ENCODE measurements at regions not wholly inside any gene's neighbourhood (a gene's known extent, or its start where the extent isn't known, plus 50 kb on each side); places are given as distances from the start of the nearest gene placed in this dataset.

GRCh38 chr2:18435426-18436037 lies 124.9 kb downstream of the RDH14 start:
- Histone ChIP-seq H3K4me1 (ENCODE audit: control insufficient read depth in 2 of 2, insufficient read depth in 2 of 2, low read length in 2 of 2) (no peaks in the 10 kb centered on the region), H3K9me3 (ENCODE audit: control insufficient read depth in 2 of 2, insufficient read depth in 1 of 2, low read length in 1 of 2) (no peaks in the 10 kb centered on the region), H3K27me3 (ENCODE audit: control insufficient read depth in 2 of 2, insufficient read depth in 1 of 2, low read length in 1 of 2) (no peaks in the 10 kb centered on the region), H3K36me3 (ENCODE audit: control insufficient read depth in 2 of 2, insufficient read depth in 2 of 2, low read length in 1 of 2) (no peaks in the 10 kb centered on the region), H3K4me3 (ENCODE audit: low read length in 2 of 2) (no peak overlapping the region), H3K27ac (ENCODE audit: low read depth in 1 of 2, low read length in 1 of 2) (no peak overlapping the region)
- WGBS = 42% methylated on average over 2 of the region's 2 CpGs
- DNase-seq (ENCODE audit: low read depth in 6 of 9, low spot score in 9 of 9) = peak in 8 of 9 donors; percentile 4 to 41 (median 10)

- H3K27ac ChIP-seq (ENCODE audit: low read depth in 1 of 2, low read length in 1 of 2) = no peak overlapping the region
- no peaks in the 10 kb centered on the region for H3K27me3 ChIP-seq (ENCODE audit: control insufficient read depth in 2 of 2, insufficient read depth in 1 of 2, low read length in 1 of 2)
- no peaks in the 10 kb centered on the region for H3K9me3 ChIP-seq (ENCODE audit: control insufficient read depth in 2 of 2, insufficient read depth in 1 of 2, low read length in 1 of 2)
- 94% methylated on average over 1 of the region's 1 CpG for WGBS
- no peak for DNase-seq (ENCODE audit: low read depth in 6 of 9, low spot score in 9 of 9)
- H3K4me3 ChIP-seq (ENCODE audit: low read length in 2 of 2) = no peak overlapping the region
- H3K36me3 ChIP-seq (ENCODE audit: control insufficient read depth in 2 of 2, insufficient read depth in 2 of 2, low read length in 1 of 2) = no peaks in the 10 kb centered on the region
- H3K4me1 ChIP-seq (ENCODE audit: control insufficient read depth in 2 of 2, insufficient read depth in 2 of 2, low read length in 2 of 2) = no peaks in the 10 kb centered on the region
Observed at GRCh38 chr2:18433872-18434271, 126.6 kb downstream of the RDH14 start.

- no peaks in the 10 kb centered on the region for H3K4me1 ChIP-seq (ENCODE audit: control insufficient read depth in 2 of 2, insufficient read depth in 2 of 2, low read length in 2 of 2)
- H3K36me3 ChIP-seq (ENCODE audit: control insufficient read depth in 2 of 2, insufficient read depth in 2 of 2, low read length in 1 of 2) = no peaks in the 10 kb centered on the region
- DNase-seq (ENCODE audit: low read depth in 6 of 9, low spot score in 9 of 9) = no peak
- no peak overlapping the region for H3K4me3 ChIP-seq (ENCODE audit: low read length in 2 of 2)
- 55% methylated on average over 5 of the region's 5 CpGs for WGBS
- H3K27ac ChIP-seq (ENCODE audit: low read depth in 1 of 2, low read length in 1 of 2) = no peak overlapping the region
- no peaks in the 10 kb centered on the region for H3K27me3 ChIP-seq (ENCODE audit: control insufficient read depth in 2 of 2, insufficient read depth in 1 of 2, low read length in 1 of 2)
- no peaks in the 10 kb centered on the region for H3K9me3 ChIP-seq (ENCODE audit: control insufficient read depth in 2 of 2, insufficient read depth in 1 of 2, low read length in 1 of 2)
Observed at GRCh38 chr2:18432999-18433398, 127.5 kb downstream of the RDH14 start.

GRCh38 chr2:18430996-18431748 lies 129.3 kb downstream of the RDH14 start:
- H3K4me3 ChIP-seq (ENCODE audit: low read length in 2 of 2) = no peak overlapping the region
- 89% methylated on average over 4 of the region's 4 CpGs for WGBS
- no peak overlapping the region for H3K27ac ChIP-seq (ENCODE audit: low read depth in 1 of 2, low read length in 1 of 2)
- H3K4me1 ChIP-seq (ENCODE audit: control insufficient read depth in 2 of 2, insufficient read depth in 2 of 2, low read length in 2 of 2) = no peaks in the 10 kb centered on the region
- no peaks in the 10 kb centered on the region for H3K27me3 ChIP-seq (ENCODE audit: control insufficient read depth in 2 of 2, insufficient read depth in 1 of 2, low read length in 1 of 2)
- DNase-seq (ENCODE audit: low read depth in 6 of 9, low spot score in 9 of 9) = no peak
- no peaks in the 10 kb centered on the region for H3K9me3 ChIP-seq (ENCODE audit: control insufficient read depth in 2 of 2, insufficient read depth in 1 of 2, low read length in 1 of 2)
- no peaks in the 10 kb centered on the region for H3K36me3 ChIP-seq (ENCODE audit: control insufficient read depth in 2 of 2, insufficient read depth in 2 of 2, low read length in 1 of 2)

GRCh38 chr2:18428516-18428915 lies 131.9 kb downstream of the RDH14 start:
- H3K4me3 ChIP-seq (ENCODE audit: low read length in 2 of 2) = no peak overlapping the region
- H3K4me1 ChIP-seq (ENCODE audit: control insufficient read depth in 2 of 2, insufficient read depth in 2 of 2, low read length in 2 of 2) = no peaks in the 10 kb centered on the region
- no peaks in the 10 kb centered on the region for H3K27me3 ChIP-seq (ENCODE audit: control insufficient read depth in 2 of 2, insufficient read depth in 1 of 2, low read length in 1 of 2)
- no peaks in the 10 kb centered on the region for H3K36me3 ChIP-seq (ENCODE audit: control insufficient read depth in 2 of 2, insufficient read depth in 2 of 2, low read length in 1 of 2)
- DNase-seq (ENCODE audit: low read depth in 6 of 9, low spot score in 9 of 9) = no peak
- WGBS = 74% methylated on average over 6 of the region's 6 CpGs
- no peaks in the 10 kb centered on the region for H3K9me3 ChIP-seq (ENCODE audit: control insufficient read depth in 2 of 2, insufficient read depth in 1 of 2, low read length in 1 of 2)
- H3K27ac ChIP-seq (ENCODE audit: low read depth in 1 of 2, low read length in 1 of 2) = no peak overlapping the region

- no peaks in the 10 kb centered on the region for H3K27me3 ChIP-seq (ENCODE audit: control insufficient read depth in 2 of 2, insufficient read depth in 1 of 2, low read length in 1 of 2)
- no peak overlapping the region for H3K27ac ChIP-seq (ENCODE audit: low read depth in 1 of 2, low read length in 1 of 2)
- no peaks in the 10 kb centered on the region for H3K36me3 ChIP-seq (ENCODE audit: control insufficient read depth in 2 of 2, insufficient read depth in 2 of 2, low read length in 1 of 2)
- H3K4me1 ChIP-seq (ENCODE audit: control insufficient read depth in 2 of 2, insufficient read depth in 2 of 2, low read length in 2 of 2) = no peaks in the 10 kb centered on the region
- no peaks in the 10 kb centered on the region for H3K9me3 ChIP-seq (ENCODE audit: control insufficient read depth in 2 of 2, insufficient read depth in 1 of 2, low read length in 1 of 2)
- no peak overlapping the region for H3K4me3 ChIP-seq (ENCODE audit: low read length in 2 of 2)
- no peak for DNase-seq (ENCODE audit: low read depth in 6 of 9, low spot score in 9 of 9)
Observed at GRCh38 chr2:18427762-18428161, 132.7 kb downstream of the RDH14 start.

- no peak overlapping the region for H3K27ac ChIP-seq (ENCODE audit: low read depth in 1 of 2, low read length in 1 of 2)
- no peaks in the 10 kb centered on the region for H3K4me1 ChIP-seq (ENCODE audit: control insufficient read depth in 2 of 2, insufficient read depth in 2 of 2, low read length in 2 of 2)
- DNase-seq (ENCODE audit: low read depth in 6 of 9, low spot score in 9 of 9) = no peak
- no peak overlapping the region for H3K4me3 ChIP-seq (ENCODE audit: low read length in 2 of 2)
- 56% methylated on average over 1 of the region's 1 CpG for WGBS
- H3K36me3 ChIP-seq (ENCODE audit: control insufficient read depth in 2 of 2, insufficient read depth in 2 of 2, low read length in 1 of 2) = no peaks in the 10 kb centered on the region
- no peaks in the 10 kb centered on the region for H3K27me3 ChIP-seq (ENCODE audit: control insufficient read depth in 2 of 2, insufficient read depth in 1 of 2, low read length in 1 of 2)
- no peaks in the 10 kb centered on the region for H3K9me3 ChIP-seq (ENCODE audit: control insufficient read depth in 2 of 2, insufficient read depth in 1 of 2, low read length in 1 of 2)
Observed at GRCh38 chr2:18426174-18426573, 134.3 kb downstream of the RDH14 start.

- no peak for DNase-seq (ENCODE audit: low read depth in 6 of 9, low spot score in 9 of 9)
- no peaks in the 10 kb centered on the region for H3K36me3 ChIP-seq (ENCODE audit: control insufficient read depth in 2 of 2, insufficient read depth in 2 of 2, low read length in 1 of 2)
- no peak overlapping the region for H3K4me3 ChIP-seq (ENCODE audit: low read length in 2 of 2)
- no peaks in the 10 kb centered on the region for H3K4me1 ChIP-seq (ENCODE audit: control insufficient read depth in 2 of 2, insufficient read depth in 2 of 2, low read length in 2 of 2)
- no peaks in the 10 kb centered on the region for H3K9me3 ChIP-seq (ENCODE audit: control insufficient read depth in 2 of 2, insufficient read depth in 1 of 2, low read length in 1 of 2)
- no peak overlapping the region for H3K27ac ChIP-seq (ENCODE audit: low read depth in 1 of 2, low read length in 1 of 2)
- no peaks in the 10 kb centered on the region for H3K27me3 ChIP-seq (ENCODE audit: control insufficient read depth in 2 of 2, insufficient read depth in 1 of 2, low read length in 1 of 2)
- 76% methylated on average over 3 of the region's 3 CpGs for WGBS
Observed at GRCh38 chr2:18425210-18425703, 135.2 kb downstream of the RDH14 start.

GRCh38 chr2:18423636-18424035 lies 136.8 kb downstream of the RDH14 start:
- no peaks in the 10 kb centered on the region for H3K9me3 ChIP-seq (ENCODE audit: control insufficient read depth in 2 of 2, insufficient read depth in 1 of 2, low read length in 1 of 2)
- DNase-seq (ENCODE audit: low read depth in 6 of 9, low spot score in 9 of 9) = no peak
- H3K36me3 ChIP-seq (ENCODE audit: control insufficient read depth in 2 of 2, insufficient read depth in 2 of 2, low read length in 1 of 2) = no peaks in the 10 kb centered on the region
- H3K27ac ChIP-seq (ENCODE audit: low read depth in 1 of 2, low read length in 1 of 2) = no peak overlapping the region
- no peaks in the 10 kb centered on the region for H3K27me3 ChIP-seq (ENCODE audit: control insufficient read depth in 2 of 2, insufficient read depth in 1 of 2, low read length in 1 of 2)
- no peaks in the 10 kb centered on the region for H3K4me1 ChIP-seq (ENCODE audit: control insufficient read depth in 2 of 2, insufficient read depth in 2 of 2, low read length in 2 of 2)
- no peak overlapping the region for H3K4me3 ChIP-seq (ENCODE audit: low read length in 2 of 2)

All from thymus (tissue), 11 donors.